Progenitor cell of endocrine pancreas (in vitro differentiated cells): ENCODE measurements at regions not wholly inside any gene's neighbourhood (a gene's known extent, or its start where the extent isn't known, plus 50 kb on each side); places are given as distances from the start of the nearest gene placed in this dataset.

Experiments used
- DNase-seq: peaks from one replicate; pipeline ENCODE4 v3.0.0; 2021; ENCODE audit warnings: low spot score; ENCODE audit not compliant: unreplicated experiment
- H3K27ac Mint-ChIP-seq: 2 replicates; pipeline ENCODE4 v1.8.0; 2021; ENCODE audit warnings: mild to moderate bottlenecking, moderate library complexity, mixed read lengths
- H3K27me3 Mint-ChIP-seq: 2 replicates; pipeline ENCODE4 v1.8.0; 2021; ENCODE audit warnings: mixed read lengths
- H3K36me3 Mint-ChIP-seq: 2 replicates; pipeline ENCODE4 v1.8.0; 2022; ENCODE audit warnings: mixed read lengths; ENCODE audit not compliant: insufficient read depth
- H3K4me1 Mint-ChIP-seq: 2 replicates; pipeline ENCODE4 v1.8.0; 2021; ENCODE audit warnings: low read depth, mixed read lengths
- H3K4me3 Mint-ChIP-seq: 2 replicates; pipeline ENCODE4 v1.8.0; 2021; ENCODE audit warnings: low read depth, mild to moderate bottlenecking, moderate library complexity, mixed read lengths
- H3K9me3 Mint-ChIP-seq: 2 replicates; pipeline ENCODE4 v1.8.0; 2021; ENCODE audit warnings: low read depth, mixed read lengths
- TF ChIP-seq, protein P1 (sequence below): fragments of 200-600 bp; sonication (generic); IDR thresholded peaks from one replicate; pipeline ENCODE4 v1.5.0; 2021; ENCODE audit warnings: antibody characterized with exemption, mild to moderate bottlenecking; ENCODE audit not compliant: unreplicated experiment

DNA sequence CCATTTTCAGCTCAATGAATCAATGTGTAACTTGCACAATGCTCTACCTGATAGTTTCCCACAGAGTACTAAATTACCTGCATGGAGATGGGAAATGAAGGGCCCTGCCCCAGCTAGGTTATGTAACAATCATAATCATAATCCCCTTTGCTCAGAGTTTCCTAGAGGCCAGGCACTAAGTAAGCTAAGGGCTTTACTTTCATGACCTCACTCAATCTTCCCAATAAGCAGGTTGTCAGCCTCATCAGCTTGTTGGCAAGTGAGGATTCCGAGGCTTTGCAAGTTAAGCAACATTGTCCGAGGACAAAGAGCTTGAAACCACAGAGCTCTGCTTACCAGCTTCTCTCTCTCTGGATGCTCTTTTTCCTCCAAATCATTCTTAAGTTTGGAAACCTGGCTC lies 64.1 kb upstream of the NTPCR start:
- Mint-ChIP-seq H3K27ac (no peak overlapping the region), H3K9me3 (no peaks in the 10 kb centered on the region), H3K4me1 (no peaks in the 10 kb centered on the region), H3K27me3 (peaks cover 5% of the 10 kb centered on the region), H3K4me3 (no peak overlapping the region), H3K36me3 (no peaks in the 10 kb centered on the region)
- TF ChIP-seq, protein P1, sequence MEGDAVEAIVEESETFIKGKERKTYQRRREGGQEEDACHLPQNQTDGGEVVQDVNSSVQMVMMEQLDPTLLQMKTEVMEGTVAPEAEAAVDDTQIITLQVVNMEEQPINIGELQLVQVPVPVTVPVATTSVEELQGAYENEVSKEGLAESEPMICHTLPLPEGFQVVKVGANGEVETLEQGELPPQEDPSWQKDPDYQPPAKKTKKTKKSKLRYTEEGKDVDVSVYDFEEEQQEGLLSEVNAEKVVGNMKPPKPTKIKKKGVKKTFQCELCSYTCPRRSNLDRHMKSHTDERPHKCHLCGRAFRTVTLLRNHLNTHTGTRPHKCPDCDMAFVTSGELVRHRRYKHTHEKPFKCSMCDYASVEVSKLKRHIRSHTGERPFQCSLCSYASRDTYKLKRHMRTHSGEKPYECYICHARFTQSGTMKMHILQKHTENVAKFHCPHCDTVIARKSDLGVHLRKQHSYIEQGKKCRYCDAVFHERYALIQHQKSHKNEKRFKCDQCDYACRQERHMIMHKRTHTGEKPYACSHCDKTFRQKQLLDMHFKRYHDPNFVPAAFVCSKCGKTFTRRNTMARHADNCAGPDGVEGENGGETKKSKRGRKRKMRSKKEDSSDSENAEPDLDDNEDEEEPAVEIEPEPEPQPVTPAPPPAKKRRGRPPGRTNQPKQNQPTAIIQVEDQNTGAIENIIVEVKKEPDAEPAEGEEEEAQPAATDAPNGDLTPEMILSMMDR = no peak
- DNase-seq = no peak

DNA sequence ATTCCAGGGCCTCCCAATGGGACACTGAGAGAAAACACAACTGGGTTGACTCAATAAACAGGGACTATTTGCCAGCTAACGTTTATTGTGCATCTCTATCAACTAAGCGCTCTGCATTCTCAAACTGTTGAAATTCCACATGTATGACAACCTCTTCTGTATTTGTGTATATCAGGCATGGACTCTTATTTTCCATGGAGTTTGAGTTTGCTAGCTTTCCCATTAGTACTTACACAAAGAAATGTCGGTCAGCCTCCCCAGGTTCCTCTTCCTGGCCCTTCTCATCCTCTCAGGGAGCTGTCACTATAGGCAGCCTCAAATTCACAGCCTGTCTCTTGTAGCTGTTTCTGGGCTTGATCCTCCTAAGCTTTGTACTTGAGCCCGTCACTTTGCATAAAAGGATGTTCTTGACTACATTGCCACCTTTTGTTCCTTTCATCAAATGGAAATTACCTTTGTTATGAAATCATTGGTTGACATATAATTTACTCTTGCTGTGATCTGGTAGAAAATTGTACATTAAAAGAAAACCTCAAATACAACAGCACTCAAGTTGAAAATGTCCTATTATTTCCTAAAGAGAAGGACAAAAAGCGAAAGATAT lies 60.0 kb upstream of the NTPCR start:
- no peak overlapping the region for H3K4me3 Mint-ChIP-seq
- DNase-seq = no peak
- H3K27me3 Mint-ChIP-seq = peaks cover 5% of the 10 kb centered on the region
- H3K4me1 Mint-ChIP-seq = no peaks in the 10 kb centered on the region
- no peak overlapping the region for H3K27ac Mint-ChIP-seq
- TF ChIP-seq, protein P1 = no peak
- H3K9me3 Mint-ChIP-seq = peaks cover 8% of the 10 kb centered on the region
- H3K36me3 Mint-ChIP-seq = no peaks in the 10 kb centered on the region

- H3K27ac Mint-ChIP-seq = no peak overlapping the region
- peaks cover 8% of the 10 kb centered on the region for H3K9me3 Mint-ChIP-seq
- H3K4me1 Mint-ChIP-seq = no peaks in the 10 kb centered on the region
- H3K4me3 Mint-ChIP-seq = no peak overlapping the region
- DNase-seq = no peak
- TF ChIP-seq, protein P1 = no peak
- H3K36me3 Mint-ChIP-seq = no peaks in the 10 kb centered on the region
- peaks cover 5% of the 10 kb centered on the region for H3K27me3 Mint-ChIP-seq
Observed at GRCh38 chr1:232891071-232891470, 59.3 kb upstream of the NTPCR start.

DNA sequence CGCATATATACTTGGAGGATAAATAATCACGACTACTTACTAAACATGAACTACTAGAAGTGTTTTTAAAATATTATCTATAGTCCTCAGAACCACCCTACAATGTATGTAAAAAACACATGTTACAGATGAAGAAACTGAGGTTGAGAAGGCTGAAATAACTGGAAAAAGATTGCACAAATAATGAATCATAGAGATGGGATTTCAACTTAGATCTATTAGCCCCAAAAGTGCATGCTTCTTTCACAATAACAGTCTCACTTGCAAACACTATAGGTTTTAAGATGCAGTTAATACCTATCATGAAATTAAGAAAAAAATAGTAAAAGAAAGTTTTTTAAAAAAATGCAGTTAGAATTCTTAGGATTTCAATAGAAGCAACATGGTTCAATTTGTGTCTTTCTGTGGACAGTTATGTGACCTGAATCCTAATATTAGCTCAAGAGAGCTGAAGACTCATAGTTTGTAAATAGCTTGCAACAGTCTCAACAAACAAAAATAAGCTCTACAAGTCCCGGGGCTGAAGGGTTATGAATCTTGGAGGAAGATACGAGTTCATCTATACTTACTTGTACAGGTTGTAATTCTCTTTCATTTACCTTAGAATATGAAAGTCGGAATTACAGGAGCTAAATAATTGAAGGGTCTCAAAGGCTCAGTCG lies 58.6 kb upstream of the NTPCR start:
- no peak overlapping the region for H3K4me3 Mint-ChIP-seq
- H3K27me3 Mint-ChIP-seq = peaks cover 2% of the 10 kb centered on the region
- H3K9me3 Mint-ChIP-seq = peaks cover 8% of the 10 kb centered on the region
- no peak for DNase-seq
- H3K4me1 Mint-ChIP-seq = no peaks in the 10 kb centered on the region
- H3K27ac Mint-ChIP-seq = no peak overlapping the region
- TF ChIP-seq, protein P1 = no peak
- no peaks in the 10 kb centered on the region for H3K36me3 Mint-ChIP-seq

GRCh38 chr1:232893481-232894313 lies 56.7 kb upstream of the NTPCR start:
- DNase-seq = no peak
- TF ChIP-seq, protein P1 = no peak
- Mint-ChIP-seq H3K4me1 (no peaks in the 10 kb centered on the region), H3K27ac (no peak overlapping the region), H3K4me3 (no peak overlapping the region), H3K27me3 (no peaks in the 10 kb centered on the region), H3K36me3 (no peaks in the 10 kb centered on the region), H3K9me3 (peaks cover 8% of the 10 kb centered on the region)
